Esophagus muscularis mucosa (tissue), 3 donors: ENCODE measurements at regions not wholly inside any gene's neighbourhood (a gene's known extent, or its start where the extent isn't known, plus 50 kb on each side); places are given as distances from the start of the nearest gene placed in this dataset.

ENCODE experiments used
- POLR2AphosphoS5 ChIP-seq, 2 donors: sonication (generic); formaldehyde crosslinking; IDR thresholded peaks; one replicate each; pipeline ENCODE4 v1.6.1; 2017; ENCODE audit warnings: antibody characterized with exemption in 2 of 2
- TF ChIP-seq, protein P1 (sequence below), 3 experiments: fragments of 200-600 bp in 2 of 3; fragments of 450-650 bp in 1 of 3; sonication (generic) in 2 of 3; IDR thresholded peaks; one replicate each; pipeline ENCODE4 v1.5.1; 2017 to 2019; ENCODE audit warnings: antibody characterized with exemption in 3 of 3, mild to moderate bottlenecking in 2 of 3, moderate library complexity in 1 of 3

DNA sequence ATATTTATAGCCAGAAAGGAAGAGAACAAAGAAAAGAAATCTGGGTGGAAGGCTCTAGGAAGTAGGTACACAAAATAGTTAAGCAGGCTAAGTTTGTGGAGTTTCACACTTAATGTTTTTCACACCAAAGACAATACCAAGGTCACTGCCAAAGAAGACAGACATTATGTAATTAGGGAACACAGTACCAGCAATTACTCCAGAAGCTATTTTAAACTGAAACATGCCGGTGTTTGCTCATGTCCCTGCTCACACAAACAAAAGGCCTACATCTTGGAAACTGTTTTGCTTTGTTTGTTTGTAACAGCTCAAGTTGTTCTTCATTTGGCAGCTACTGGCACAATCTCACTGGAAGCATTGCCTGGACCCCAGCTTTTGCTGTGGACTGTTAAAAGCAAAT, 88.5 kb upstream of the DAB1 start:
- TF ChIP-seq, protein P1, sequence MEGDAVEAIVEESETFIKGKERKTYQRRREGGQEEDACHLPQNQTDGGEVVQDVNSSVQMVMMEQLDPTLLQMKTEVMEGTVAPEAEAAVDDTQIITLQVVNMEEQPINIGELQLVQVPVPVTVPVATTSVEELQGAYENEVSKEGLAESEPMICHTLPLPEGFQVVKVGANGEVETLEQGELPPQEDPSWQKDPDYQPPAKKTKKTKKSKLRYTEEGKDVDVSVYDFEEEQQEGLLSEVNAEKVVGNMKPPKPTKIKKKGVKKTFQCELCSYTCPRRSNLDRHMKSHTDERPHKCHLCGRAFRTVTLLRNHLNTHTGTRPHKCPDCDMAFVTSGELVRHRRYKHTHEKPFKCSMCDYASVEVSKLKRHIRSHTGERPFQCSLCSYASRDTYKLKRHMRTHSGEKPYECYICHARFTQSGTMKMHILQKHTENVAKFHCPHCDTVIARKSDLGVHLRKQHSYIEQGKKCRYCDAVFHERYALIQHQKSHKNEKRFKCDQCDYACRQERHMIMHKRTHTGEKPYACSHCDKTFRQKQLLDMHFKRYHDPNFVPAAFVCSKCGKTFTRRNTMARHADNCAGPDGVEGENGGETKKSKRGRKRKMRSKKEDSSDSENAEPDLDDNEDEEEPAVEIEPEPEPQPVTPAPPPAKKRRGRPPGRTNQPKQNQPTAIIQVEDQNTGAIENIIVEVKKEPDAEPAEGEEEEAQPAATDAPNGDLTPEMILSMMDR (IDR thresholded peaks at IDR 0.05), result no peak
- no peak for TF ChIP-seq POLR2AphosphoS5 (IDR thresholded peaks at IDR 0.05)
